ENCODE measurements at regions not wholly inside any gene's neighbourhood (a gene's known extent, or its start where the extent isn't known, plus 50 kb on each side); places are given as distances from the start of the nearest gene placed in this dataset.

DNA sequence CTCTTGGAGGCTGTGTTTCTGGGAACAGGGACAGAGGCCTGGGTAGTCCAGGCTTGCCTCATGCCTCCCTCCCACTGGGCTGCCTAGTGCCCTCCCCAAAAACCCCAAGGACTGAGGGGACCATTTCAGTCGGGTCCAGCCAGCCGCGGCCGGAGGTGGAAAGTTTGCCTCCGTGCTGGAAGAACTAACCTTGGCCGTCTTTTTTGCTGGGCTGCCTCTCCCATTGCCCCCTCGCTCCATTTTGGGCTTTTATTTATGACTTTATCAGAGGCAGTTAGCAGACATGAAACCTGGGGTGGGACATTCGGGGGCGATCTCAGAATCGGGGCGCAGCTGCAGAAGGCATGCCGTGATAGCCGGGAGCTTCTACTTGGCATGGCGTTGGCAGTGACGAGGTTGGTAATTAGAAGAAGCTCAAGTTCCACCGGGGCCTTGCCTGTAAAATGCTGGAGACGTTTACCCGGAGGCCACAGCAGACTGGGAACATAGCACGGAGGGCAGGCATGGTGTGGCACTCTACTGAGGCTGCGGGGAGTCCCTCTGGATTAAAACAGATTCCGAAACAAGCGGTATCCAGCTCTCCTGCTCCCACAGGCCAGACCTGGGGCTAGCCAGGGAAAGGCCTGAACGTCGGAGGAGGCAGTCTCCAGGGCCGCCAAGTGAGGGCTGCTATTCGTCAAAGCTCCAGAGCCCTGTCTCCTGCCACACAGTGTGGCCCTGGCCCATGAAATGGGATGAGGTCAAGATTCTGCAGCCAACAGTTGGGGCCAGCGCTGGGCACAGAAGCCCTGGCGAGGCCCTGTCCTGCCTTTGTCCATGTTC lies 76.4 kb upstream of the PPARA start:
- no peaks in the 10 kb centered on the region for H3K9me3 ChIP-seq
- peaks cover 0 to 11% of the 10 kb centered on the region in 2 donors for H3K4me1 ChIP-seq
- intact Hi-C loops (cut with DNase I; ENCODE audit: low total_unique reads): loop anchor here (10.0 kb wide), 1 partner anchor 59 kb away; no protein-coding TSS in a partner anchor
- DNase-seq: peak; percentile 47 to 54
- no peaks in the 10 kb centered on the region for H3K27me3 ChIP-seq
- peak overlapping the region; percentile 88 to 94 for H3K4me3 ChIP-seq
- peak overlapping the region; percentile 99 to 100 for H3K27ac ChIP-seq
- TF ChIP-seq CTCF (IDR thresholded peaks at IDR 0.05) (no peak), POLR2A (IDR thresholded peaks at IDR 0.05) (peak in 1 of 2 donors; percentile 7)
- H3K36me3 ChIP-seq: no peaks in the 10 kb centered on the region

DNA sequence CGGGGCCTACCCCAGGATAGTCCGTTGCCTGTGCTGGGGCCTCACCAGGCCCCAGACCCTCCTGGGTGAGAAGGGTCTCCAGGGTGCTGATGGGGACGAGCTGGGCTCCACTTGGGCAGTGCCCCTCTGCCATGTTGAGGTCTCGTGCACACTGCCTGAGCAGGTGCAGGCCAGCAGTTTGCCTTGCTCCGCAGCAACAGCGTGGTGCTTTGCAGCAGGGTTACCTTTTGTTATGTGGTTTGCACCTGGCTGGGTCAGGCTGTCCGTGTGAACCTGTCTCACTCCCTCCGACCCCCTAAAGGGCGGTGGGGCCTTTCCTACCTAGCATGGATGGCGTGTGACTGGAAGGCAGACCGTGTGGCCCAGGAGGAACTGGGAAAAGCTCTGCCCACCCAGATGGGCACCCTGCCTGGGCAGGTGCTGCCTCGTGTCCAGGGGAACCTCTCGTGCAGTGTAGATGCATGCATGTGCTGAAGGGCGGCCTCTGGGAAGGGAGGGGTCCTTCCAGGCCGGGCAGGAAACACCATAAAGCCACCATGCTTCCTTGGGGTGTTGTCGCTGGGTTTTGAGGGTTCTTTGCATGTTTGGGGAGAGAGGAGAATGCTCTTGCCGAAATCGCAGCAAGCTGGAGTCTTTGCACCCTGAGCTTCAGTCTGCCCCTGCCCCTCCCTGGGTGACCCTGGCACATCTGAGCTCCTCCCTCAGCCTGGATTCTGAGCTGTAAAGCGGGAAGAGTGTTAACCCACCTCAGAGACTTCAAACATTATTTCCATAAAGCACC lies 75.4 kb upstream of the PPARA start:
- peak; percentile 24 to 26 for DNase-seq
- intact Hi-C loops (cut with DNase I; ENCODE audit: low total_unique reads): loop anchor here (10.0 kb wide), 1 partner anchor 60 kb away; no protein-coding TSS in a partner anchor
- Histone ChIP-seq H3K4me3 (peak overlapping the region; percentile 88 to 94), H3K4me1 (peaks cover 0 to 11% of the 10 kb centered on the region in 2 donors), H3K36me3 (no peaks in the 10 kb centered on the region), H3K27ac (peak overlapping the region; percentile 99 to 100), H3K9me3 (no peaks in the 10 kb centered on the region), H3K27me3 (no peaks in the 10 kb centered on the region)
- TF ChIP-seq POLR2A (IDR thresholded peaks at IDR 0.05) (no peak), CTCF (IDR thresholded peaks at IDR 0.05) (no peak)

GRCh38 chr22:46075764-46076531 lies 74.4 kb upstream of the PPARA start:
- H3K4me3 ChIP-seq: peak overlapping the region; percentile 88 to 94
- peak overlapping the region; percentile 99 to 100 for H3K27ac ChIP-seq
- intact Hi-C loops (cut with DNase I; ENCODE audit: low total_unique reads): loop anchor here (10.0 kb wide), 1 partner anchor 61 kb away; no protein-coding TSS in a partner anchor
- DNase-seq: peak; percentile 30 to 32
- H3K9me3 ChIP-seq: no peaks in the 10 kb centered on the region
- H3K27me3 ChIP-seq: no peaks in the 10 kb centered on the region
- peaks cover 0 to 11% of the 10 kb centered on the region in 2 donors for H3K4me1 ChIP-seq
- no peak for TF ChIP-seq POLR2A (IDR thresholded peaks at IDR 0.05)
- no peak for TF ChIP-seq CTCF (IDR thresholded peaks at IDR 0.05)
- H3K36me3 ChIP-seq: no peaks in the 10 kb centered on the region

DNA sequence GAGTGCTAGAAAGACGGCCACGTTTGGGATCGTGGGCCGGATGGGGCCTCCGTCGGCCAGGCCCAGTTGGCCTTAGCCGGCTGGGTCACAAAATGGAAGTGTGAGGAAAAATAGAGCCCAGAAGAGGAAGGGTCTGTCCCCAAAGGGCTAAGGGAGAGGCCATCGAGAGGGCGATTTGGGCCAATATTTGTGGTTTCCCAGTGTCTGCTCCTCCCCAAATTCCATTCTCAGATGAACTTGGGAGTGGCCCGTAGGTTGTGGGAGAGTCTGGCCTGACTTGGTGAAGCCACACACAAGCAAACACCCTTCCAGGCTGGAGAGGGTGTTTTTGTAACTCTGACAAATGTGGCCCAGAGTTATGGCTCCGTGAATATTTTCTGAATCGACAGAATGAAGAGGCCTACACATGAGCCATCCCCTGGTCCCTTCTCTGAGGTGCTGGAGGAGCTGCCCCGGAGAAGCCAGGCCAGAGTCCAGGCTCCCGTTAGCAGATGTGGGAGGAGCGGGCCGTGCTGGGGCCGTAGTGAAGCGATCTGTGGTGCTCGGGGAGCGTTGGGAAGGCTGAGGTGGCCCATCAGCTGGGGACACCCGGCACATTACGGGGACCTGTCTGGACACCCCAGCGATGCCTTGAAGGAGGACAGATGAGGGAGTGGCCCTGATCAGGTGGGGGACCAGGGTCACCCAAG lies 73.5 kb upstream of the PPARA start:
- DNase-seq: peak; percentile 55 to 68
- H3K9me3 ChIP-seq: no peaks in the 10 kb centered on the region
- H3K4me1 ChIP-seq: peaks cover 0 to 11% of the 10 kb centered on the region in 2 donors
- peak overlapping the region; percentile 99 to 100 for H3K27ac ChIP-seq
- intact Hi-C loops (cut with DNase I; ENCODE audit: low total_unique reads): loop anchor here (10.0 kb wide), 1 partner anchor 62 kb away; no protein-coding TSS in a partner anchor
- H3K27me3 ChIP-seq: no peaks in the 10 kb centered on the region
- H3K4me3 ChIP-seq: peak overlapping the region; percentile 88 to 94
- H3K36me3 ChIP-seq: no peaks in the 10 kb centered on the region
- no peak for TF ChIP-seq CTCF (IDR thresholded peaks at IDR 0.05)
- TF ChIP-seq POLR2A (IDR thresholded peaks at IDR 0.05): peak in 1 of 2 donors; percentile 53
